Hippocampal formation (tissue), 2 donors: ENCODE measurements at regions not wholly inside any gene's neighbourhood (a gene's known extent, or its start where the extent isn't known, plus 50 kb on each side); places are given as distances from the start of the nearest gene placed in this dataset.
"Not testable (repeated sequence)": the region's sequence is repeated elsewhere in the genome, so short reads cannot be mapped to it uniquely, and the experiment has no call there.

Experiments used
- DNase-seq, 2 donors: peaks; one replicate each; lab custom pipeline; 2025; lab: John Stamatoyannopoulos, UW

GRCh38 chr20:57104651-57105204 is 161.7 kb downstream of the BMP7 start:
- DNase-seq, result no peak

GRCh38 chr20:57106030-57106682 is 160.3 kb downstream of the BMP7 start:
- DNase-seq, result no peak

GRCh38 chr20:57106692-57107091 is 159.7 kb downstream of the BMP7 start:
- no peak for DNase-seq

- DNase-seq, result no peak
Observed at GRCh38 chr20:57107208-57107607, 159.2 kb downstream of the BMP7 start.

GRCh38 chr20:57108218-57108617 is 158.2 kb downstream of the BMP7 start:
- DNase-seq, result no peak

- DNase-seq, result no peak
Observed at GRCh38 chr20:57108742-57109570, 157.5 kb downstream of the BMP7 start.

GRCh38 chr20:57109571-57109953 is 156.9 kb downstream of the BMP7 start:
- no peak for DNase-seq

- DNase-seq, result not testable (repeated sequence)
Observed at GRCh38 chr20:57110121-57111027, 156.1 kb downstream of the BMP7 start.

- DNase-seq, result no peak
Observed at GRCh38 chr20:57111028-57111373, 155.4 kb downstream of the BMP7 start.

GRCh38 chr20:57112448-57112847 is 154.0 kb downstream of the BMP7 start:
- no peak for DNase-seq

GRCh38 chr20:57114290-57115005 is 152.0 kb downstream of the BMP7 start:
- no peak for DNase-seq

GRCh38 chr20:57117296-57117695 is 149.1 kb downstream of the BMP7 start:
- no peak for DNase-seq

- no peak for DNase-seq
Observed at GRCh38 chr20:57118107-57118769, 148.2 kb downstream of the BMP7 start.
